ENCODE measurements at regions not wholly inside any gene's neighbourhood (a gene's known extent, or its start where the extent isn't known, plus 50 kb on each side); places are given as distances from the start of the nearest gene placed in this dataset.
"Not testable (repeated sequence)": the region's sequence is repeated elsewhere in the genome, so short reads cannot be mapped to it uniquely, and the experiment has no call there.

GRCh38 chr9:107819772-107820565, 330.4 kb upstream of the KLF4 start:
- H3K27me3 ChIP-seq = peaks cover 84% of the 10 kb centered on the region
- H3K36me3 ChIP-seq = no peaks in the 10 kb centered on the region
- no peak overlapping the region for H3K27ac ChIP-seq
- peak in 1 of 2 donors; percentile 11 for DNase-seq (ENCODE audit: low read depth in 1 of 2, low spot score in 1 of 2)
- no peaks in the 10 kb centered on the region for H3K4me1 ChIP-seq (ENCODE audit: low read depth)
- TF ChIP-seq CTCF (IDR thresholded peaks at IDR 0.05; ENCODE audit: low read depth, low read length) = no peak
- H3K9me3 ChIP-seq (ENCODE audit: low read depth) = no peaks in the 10 kb centered on the region
- H3K4me3 ChIP-seq = no peak overlapping the region

GRCh38 chr9:107818503-107818829, 328.9 kb upstream of the KLF4 start:
- not testable (repeated sequence) for H3K36me3 ChIP-seq; DNase-seq (ENCODE audit: low read depth in 1 of 2, low spot score in 1 of 2); H3K27ac ChIP-seq; H3K9me3 ChIP-seq (ENCODE audit: low read depth); H3K4me1 ChIP-seq (ENCODE audit: low read depth); H3K4me3 ChIP-seq
- H3K27me3 ChIP-seq = peaks cover 84% of the 10 kb centered on the region

- H3K36me3 ChIP-seq; H3K27ac ChIP-seq; H3K4me3 ChIP-seq; DNase-seq (ENCODE audit: low read depth in 1 of 2, low spot score in 1 of 2); H3K4me1 ChIP-seq (ENCODE audit: low read depth); H3K9me3 ChIP-seq (ENCODE audit: low read depth): not testable (repeated sequence)
- peaks cover 78% of the 10 kb centered on the region for H3K27me3 ChIP-seq
Measured at GRCh38 chr9:107817595-107818502, 328.3 kb upstream of the KLF4 start.

GRCh38 chr9:107816561-107817021, 327.0 kb upstream of the KLF4 start:
- H3K9me3 ChIP-seq (ENCODE audit: low read depth) = no peaks in the 10 kb centered on the region
- peaks cover 69% of the 10 kb centered on the region for H3K27me3 ChIP-seq
- no peak overlapping the region for H3K4me3 ChIP-seq
- no peak for TF ChIP-seq CTCF (IDR thresholded peaks at IDR 0.05; ENCODE audit: low read depth, low read length)
- DNase-seq (ENCODE audit: low read depth in 1 of 2, low spot score in 1 of 2) = no peak
- no peaks in the 10 kb centered on the region for H3K36me3 ChIP-seq
- no peaks in the 10 kb centered on the region for H3K4me1 ChIP-seq (ENCODE audit: low read depth)
- H3K27ac ChIP-seq = no peak overlapping the region

- Histone ChIP-seq H3K4me1 (ENCODE audit: low read depth) (no peaks in the 10 kb centered on the region), H3K27ac (no peak overlapping the region), H3K9me3 (ENCODE audit: low read depth) (no peaks in the 10 kb centered on the region), H3K36me3 (no peaks in the 10 kb centered on the region), H3K4me3 (no peak overlapping the region), H3K27me3 (peaks cover 69% of the 10 kb centered on the region)
- TF ChIP-seq CTCF (IDR thresholded peaks at IDR 0.05; ENCODE audit: low read depth, low read length) = no peak
- DNase-seq (ENCODE audit: low read depth in 1 of 2, low spot score in 1 of 2) = no peak
Measured at GRCh38 chr9:107815782-107816560, 326.4 kb upstream of the KLF4 start.

GRCh38 chr9:107813287-107813686, 323.7 kb upstream of the KLF4 start:
- Histone ChIP-seq H3K27ac (no peak overlapping the region), H3K4me3 (no peak overlapping the region), H3K9me3 (ENCODE audit: low read depth) (no peaks in the 10 kb centered on the region), H3K36me3 (no peaks in the 10 kb centered on the region), H3K4me1 (ENCODE audit: low read depth) (no peaks in the 10 kb centered on the region), H3K27me3 (peaks cover 66% of the 10 kb centered on the region)
- DNase-seq (ENCODE audit: low read depth in 1 of 2, low spot score in 1 of 2) = no peak
- TF ChIP-seq CTCF (IDR thresholded peaks at IDR 0.05; ENCODE audit: low read depth, low read length) = no peak
